ENCODE measurements at regions not wholly inside any gene's neighbourhood (a gene's known extent, or its start where the extent isn't known, plus 50 kb on each side); places are given as distances from the start of the nearest gene placed in this dataset.
"Not testable (repeated sequence)": the region's sequence is repeated elsewhere in the genome, so short reads cannot be mapped to it uniquely, and the experiment has no call there.

DNA sequence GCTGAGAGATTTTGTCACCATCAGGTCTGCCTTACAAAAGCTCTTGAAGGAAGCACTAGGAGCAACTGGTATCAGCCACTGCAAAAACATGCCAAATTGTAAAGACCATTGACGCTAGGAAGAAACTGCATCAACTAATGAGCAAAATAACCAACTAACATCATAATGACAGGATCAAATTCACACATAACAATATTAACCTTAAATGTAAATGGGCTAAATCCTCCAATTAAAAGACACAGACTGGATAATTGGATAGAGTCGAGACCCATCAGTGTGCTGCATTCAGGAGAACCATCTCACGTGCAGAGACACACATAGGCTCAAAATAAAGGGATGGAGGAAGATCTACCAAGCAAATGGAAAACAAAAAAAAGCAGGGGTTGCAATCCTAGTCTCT, 53.1 kb upstream of the SELENOP start:
- TF ChIP-seq PAX5 (IDR thresholded peaks at IDR 0.05; ENCODE audit: insufficient read depth, low read length, severe bottlenecking); POLR2A (IDR thresholded peaks at IDR 0.05; ENCODE audit: low read depth, low read length); TAF1 (IDR thresholded peaks at IDR 0.05; ENCODE audit: low read depth, low read length): not testable (repeated sequence)
